IMR-90 (cell line): ENCODE measurements at regions not wholly inside any gene's neighbourhood (a gene's known extent, or its start where the extent isn't known, plus 50 kb on each side); places are given as distances from the start of the nearest gene placed in this dataset.

Experiments
- ATAC-seq: fragments of 200-7000 bp; cut with Tn5 transposase; 2 replicates; pipeline ENCODE4 v1.9.1; 2020; ENCODE audit warnings: low read depth, mild to moderate bottlenecking, moderate library complexity
- BruUV-seq: library from RNA; stranded (reverse); fragments of 400-500 nt; replicated peaks from 2 replicates; lab custom pipeline; 2021; lab: Mats Ljungman, UMichigan
- CTCF ChIA-PET: fragments of 300-600 bp; formaldehyde crosslinking; extraction: SDS; loops from one replicate; lab custom pipeline; 2021; ENCODE audit warnings: antibody characterized with exemption; lab: Yijun Ruan, JAX
- POLR2A ChIA-PET: fragments of 300-600 bp; sonication (Branson Sonifier 250); formaldehyde crosslinking; loops from one replicate; lab custom pipeline; 2022; ENCODE audit warnings: antibody characterized with exemption; ENCODE audit not compliant: unreplicated experiment; lab: Charles Lee
- DNase-seq: peaks from one replicate; pipeline ENCODE4 v3.0.0; 2013
- H2AFZ ChIP-seq: replicated peaks from 2 replicates; pipeline ENCODE3; 2013; ENCODE audit warnings: low read length, mild to moderate bottlenecking; ENCODE audit not compliant: poor library complexity
- H2AK5ac ChIP-seq: 2 replicates; pipeline ENCODE4 v1.6.1; 2013; ENCODE audit warnings: low read depth, low read length, inconsistent platforms
- H2AK9ac ChIP-seq: replicated peaks from 2 replicates; pipeline ENCODE3; 2013; ENCODE audit warnings: mild to moderate bottlenecking, low read depth, low read length, moderate library complexity; ENCODE audit not compliant: poor library complexity
- H2BK120ac ChIP-seq: 2 replicates; pipeline ENCODE4 v1.6.1; 2013; ENCODE audit warnings: low read depth, low read length, inconsistent platforms
- H2BK15ac ChIP-seq: 3 replicates; pipeline ENCODE4 v1.6.1; 2013; ENCODE audit warnings: low read depth, low read length, inconsistent platforms
- H2BK20ac ChIP-seq: 2 replicates; pipeline ENCODE4 v1.6.1; 2013; ENCODE audit warnings: low read depth, mild to moderate bottlenecking, inconsistent platforms, low read length, moderate library complexity
- H2BK5ac ChIP-seq: 2 replicates; pipeline ENCODE4 v1.6.1; 2013; ENCODE audit warnings: mild to moderate bottlenecking, low read depth, low read length, inconsistent platforms; ENCODE audit not compliant: poor library complexity, severe bottlenecking
- H3K14ac ChIP-seq: replicated peaks from 2 replicates; pipeline ENCODE4 v1.6.1; 2013; ENCODE audit warnings: low read depth, low read length, inconsistent platforms
- H3K18ac ChIP-seq: 2 replicates; pipeline ENCODE4 v1.6.1; 2013; ENCODE audit warnings: low read depth, low read length, control low read depth
- H3K23ac ChIP-seq: 2 replicates; pipeline ENCODE4 v1.6.1; 2013; ENCODE audit warnings: low read depth, low read length, inconsistent platforms
- H3K27ac ChIP-seq: 2 replicates; pipeline ENCODE4 v1.5.1; 2013; ENCODE audit warnings: mild to moderate bottlenecking, control low read depth, low read length; ENCODE audit not compliant: insufficient read depth
- H3K27me3 ChIP-seq: 2 replicates; pipeline ENCODE4 v1.6.1; 2013; ENCODE audit warnings: low read length; ENCODE audit not compliant: control insufficient read depth, insufficient read depth
- H3K36me3 ChIP-seq: 2 replicates; pipeline ENCODE4 v1.6.1; 2013; ENCODE audit warnings: low read length, mixed read lengths; ENCODE audit not compliant: control insufficient read depth, insufficient read depth
- H3K4ac ChIP-seq: 2 replicates; pipeline ENCODE4 v1.6.1; 2013; ENCODE audit warnings: low read depth, low read length, inconsistent platforms
- H3K4me1 ChIP-seq: 2 replicates; pipeline ENCODE4 v1.6.1; 2013; ENCODE audit warnings: low read length, mixed read lengths; ENCODE audit not compliant: control insufficient read depth, insufficient read depth
- H3K4me2 ChIP-seq: 2 replicates; pipeline ENCODE4 v1.6.1; 2013; ENCODE audit warnings: low read depth, mild to moderate bottlenecking, control low read depth, low read length, moderate library complexity
- H3K4me3 ChIP-seq: 2 replicates; pipeline ENCODE4 v1.5.1; 2013; ENCODE audit warnings: low read depth, mild to moderate bottlenecking, control low read depth, low read length, moderate library complexity; ENCODE audit not compliant: insufficient read depth
- H3K56ac ChIP-seq: 2 replicates; pipeline ENCODE4 v1.6.1; 2013; ENCODE audit warnings: low read length, inconsistent platforms; ENCODE audit not compliant: insufficient read depth; ENCODE audit errors: extremely low read depth
- H3K79me1 ChIP-seq, 2 experiments: 2 replicates each; pipeline ENCODE4 v1.6.1; 2013; ENCODE audit warnings: low read length in 2 of 2, inconsistent platforms in 1 of 2, low read depth in 1 of 2
- H3K9ac ChIP-seq: 2 replicates; pipeline ENCODE4 v1.6.1; 2013; ENCODE audit warnings: low read depth, low read length, control low read depth
- H3K9me1 ChIP-seq: 2 replicates; pipeline ENCODE4 v1.6.1; 2013; ENCODE audit warnings: low read length, inconsistent platforms; ENCODE audit not compliant: insufficient read depth
- H3K9me3 ChIP-seq: 2 replicates; pipeline ENCODE4 v1.6.1; 2013; ENCODE audit warnings: low read length; ENCODE audit not compliant: control insufficient read depth, insufficient read depth
- H4K20me1 ChIP-seq: 2 replicates; pipeline ENCODE4 v1.6.1; 2013; ENCODE audit warnings: low read length, inconsistent platforms; ENCODE audit not compliant: insufficient read depth
- H4K5ac ChIP-seq: 2 replicates; pipeline ENCODE4 v1.6.1; 2013; ENCODE audit warnings: mild to moderate bottlenecking, low read depth, low read length, control low read depth
- H4K8ac ChIP-seq, 2 experiments: 2 replicates each; pipeline ENCODE4 v1.6.1; 2013; ENCODE audit warnings: low read depth in 2 of 2, low read length in 2 of 2, control low read depth in 1 of 2, inconsistent platforms in 1 of 2
- H4K91ac ChIP-seq: 2 replicates; pipeline ENCODE4 v1.6.1; 2013; ENCODE audit warnings: low read depth, low read length, inconsistent platforms; ENCODE audit not compliant: insufficient read depth
- BHLHE40 ChIP-seq: fragments of 150-350 bp; IDR thresholded peaks from 2 replicates; pipeline ENCODE4 v1.6.1; 2016; ENCODE audit warnings: mild to moderate bottlenecking, low read depth, low read length
- CEBPB ChIP-seq: IDR thresholded peaks from 2 replicates; pipeline ENCODE4 v1.6.1; 2012; ENCODE audit warnings: low read depth, low read length, improper control_type of control experiment
- CHD1 ChIP-seq: IDR thresholded peaks from 2 replicates; pipeline ENCODE4 v1.6.1; 2012; ENCODE audit warnings: low read depth, low read length, improper control_type of control experiment
- CTCF ChIP-seq: conservative IDR thresholded peaks from 2 replicates; pipeline ENCODE4 v1.5.1; 2012; ENCODE audit warnings: mild to moderate bottlenecking, low read depth, low read length, improper control_type of control experiment
- ELK1 ChIP-seq: fragments of 150-350 bp; IDR thresholded peaks from 2 replicates; pipeline ENCODE4 v1.6.1; 2016; ENCODE audit warnings: low read depth, mild to moderate bottlenecking, low read length, moderate library complexity, borderline replicate concordance
- FOS ChIP-seq: fragments of 150-350 bp; IDR thresholded peaks from 2 replicates; pipeline ENCODE4 v1.6.1; 2016; ENCODE audit warnings: low read depth, low read length
- MAFK ChIP-seq: IDR thresholded peaks from 2 replicates; pipeline ENCODE4 v1.6.1; 2012; ENCODE audit warnings: low read depth, low read length, improper control_type of control experiment
- MAZ ChIP-seq: IDR thresholded peaks from 2 replicates; pipeline ENCODE4 v1.6.1; 2012; ENCODE audit warnings: low read depth, mild to moderate bottlenecking, low read length, improper control_type of control experiment, moderate library complexity, borderline replicate concordance
- MXI1 ChIP-seq: IDR thresholded peaks from 2 replicates; pipeline ENCODE4 v1.6.1; 2012; ENCODE audit warnings: low read depth, mild to moderate bottlenecking, low read length, moderate library complexity, borderline replicate concordance
- NFE2L2 ChIP-seq: fragments of 150-350 bp; IDR thresholded peaks from 2 replicates; pipeline ENCODE4 v1.6.1; 2016; ENCODE audit warnings: low read depth, mild to moderate bottlenecking, low read length
- POLR2A ChIP-seq: IDR thresholded peaks from 2 replicates; pipeline ENCODE4 v1.6.1; 2012; ENCODE audit warnings: mild to moderate bottlenecking, low read depth, low read length
- RAD21 ChIP-seq: IDR thresholded peaks from 2 replicates; pipeline ENCODE4 v1.6.1; 2012; ENCODE audit warnings: low read length, improper control_type of control experiment
- RCOR1 ChIP-seq: IDR thresholded peaks from 2 replicates; pipeline ENCODE4 v1.6.1; 2012; ENCODE audit warnings: mild to moderate bottlenecking, low read length, improper control_type of control experiment; ENCODE audit not compliant: insufficient replicate concordance
- RFX5 ChIP-seq: IDR thresholded peaks from 2 replicates; pipeline ENCODE4 v1.8.0; 2012; ENCODE audit warnings: low read depth, mild to moderate bottlenecking, low read length, moderate library complexity
- SMC3 ChIP-seq: fragments of 150-350 bp; IDR thresholded peaks from 2 replicates; pipeline ENCODE4 v1.6.1; 2016; ENCODE audit warnings: low read depth, mild to moderate bottlenecking, antibody characterized with exemption, low read length, moderate library complexity
- WGBS, 2 experiments: methylation state at CpG; one replicate each; pipeline versions ENCODE4 v1.1.5 to v1.1.7; 2013; ENCODE audit warnings: missing lambda C conversion rate in 2 of 2; ENCODE audit not compliant: insufficient read length in 1 of 2; ENCODE audit errors: extremely low coverage in 2 of 2; 5-methylcytosine and 5-hydroxymethylcytosine counted together
- dilution Hi-C: fragments of 300-500 bp; cut with HindIII; formaldehyde crosslinking; loops from one replicate; pipeline ENCODE4 v1.14.3; 2018; ENCODE audit warnings: low sequenced_read_pairs; ENCODE audit not compliant: unreplicated experiment
- in situ Hi-C: fragments of 300-500 bp; cut with MboI; formaldehyde crosslinking; loops from 3 replicates; pipeline ENCODE4 v1.14.3; 2019; ENCODE audit warnings: low sequenced_read_pairs, inconsistent platforms, mixed read lengths
- intact Hi-C: fragments of 100-400 bp; cut with micrococcal nuclease; formaldehyde crosslinking; loops from 2 replicates; pipeline ENCODE4 v1.10.0; 2022
- TF ChIP-seq, protein P1 (sequence below): fragments of 150-350 bp; IDR thresholded peaks from 2 replicates; pipeline ENCODE4 v1.6.1; 2017; ENCODE audit warnings: mild to moderate bottlenecking, antibody characterized with exemption, low read length, low read depth

GRCh38 chr10:78231327-78231726 is 197.7 kb downstream of the RPS24 start:
- Histone ChIP-seq H2AFZ (no peak overlapping the region), H4K8ac (no peak overlapping the region), H3K4me2 (no peak overlapping the region), H3K27ac (no peak overlapping the region), H2BK120ac (no peak overlapping the region), H3K4ac (no peak overlapping the region), H4K91ac (no peak overlapping the region), H3K79me1 (no peaks in the 10 kb centered on the region), H3K56ac (no peak overlapping the region), H3K9me3 (no peaks in the 10 kb centered on the region), H3K9me1 (no peaks in the 10 kb centered on the region; the same call in 1 of the 2 replicates), H2BK5ac (no peak overlapping the region), H3K14ac (no peak overlapping the region), H3K27me3 (no peaks in the 10 kb centered on the region), H4K5ac (no peak overlapping the region), H2AK5ac (no peak overlapping the region), H3K36me3 (no peaks in the 10 kb centered on the region), H2BK15ac (no peak overlapping the region), H4K20me1 (no peaks in the 10 kb centered on the region), H3K4me3 (no peak overlapping the region), H3K4me1 (no peaks in the 10 kb centered on the region; the same call in 1 of the 2 replicates), H3K9ac (no peak overlapping the region), H2BK20ac (no peak overlapping the region), H3K23ac (no peak overlapping the region), H3K18ac (no peak overlapping the region), H2AK9ac (no peak overlapping the region)
- intact Hi-C loops (no loop called here), in situ Hi-C loops (no loop called here), dilution Hi-C loops (no loop called here)
- no TSS peak for BruUV-seq
- TF ChIP-seq CEBPB: no peak
- TF ChIP-seq, protein P1, sequence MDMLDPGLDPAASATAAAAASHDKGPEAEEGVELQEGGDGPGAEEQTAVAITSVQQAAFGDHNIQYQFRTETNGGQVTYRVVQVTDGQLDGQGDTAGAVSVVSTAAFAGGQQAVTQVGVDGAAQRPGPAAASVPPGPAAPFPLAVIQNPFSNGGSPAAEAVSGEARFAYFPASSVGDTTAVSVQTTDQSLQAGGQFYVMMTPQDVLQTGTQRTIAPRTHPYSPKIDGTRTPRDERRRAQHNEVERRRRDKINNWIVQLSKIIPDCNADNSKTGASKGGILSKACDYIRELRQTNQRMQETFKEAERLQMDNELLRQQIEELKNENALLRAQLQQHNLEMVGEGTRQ: no peak
- no peak for TF ChIP-seq RCOR1
- TF ChIP-seq RFX5: no peak
- TF ChIP-seq RAD21: no peak
- TF ChIP-seq CTCF: no peak
- no peak for TF ChIP-seq FOS
- no peak for TF ChIP-seq NFE2L2
- TF ChIP-seq MAFK: no peak
- TF ChIP-seq SMC3: no peak
- TF ChIP-seq ELK1: no peak
- no peak for TF ChIP-seq BHLHE40
- TF ChIP-seq MAZ: no peak
- TF ChIP-seq CHD1: no peak
- TF ChIP-seq MXI1: no peak
- TF ChIP-seq POLR2A: no peak
- CTCF ChIA-PET: interaction anchor here (1.3 kb wide), 1 partner anchor 18 kb away, joined by 5 read pairs; no protein-coding TSS in a partner anchor
- POLR2A ChIA-PET: no interaction called here
- ATAC-seq (no peak), DNase-seq (no peak)
- 88% methylated on average over 4 of the region's 5 CpGs; no CpG with 5 or more reads in 1 of the 2 experiments for WGBS, 2 experiments
